ENCODE measurements at regions not wholly inside any gene's neighbourhood (a gene's known extent, or its start where the extent isn't known, plus 50 kb on each side); places are given as distances from the start of the nearest gene placed in this dataset.

DNA sequence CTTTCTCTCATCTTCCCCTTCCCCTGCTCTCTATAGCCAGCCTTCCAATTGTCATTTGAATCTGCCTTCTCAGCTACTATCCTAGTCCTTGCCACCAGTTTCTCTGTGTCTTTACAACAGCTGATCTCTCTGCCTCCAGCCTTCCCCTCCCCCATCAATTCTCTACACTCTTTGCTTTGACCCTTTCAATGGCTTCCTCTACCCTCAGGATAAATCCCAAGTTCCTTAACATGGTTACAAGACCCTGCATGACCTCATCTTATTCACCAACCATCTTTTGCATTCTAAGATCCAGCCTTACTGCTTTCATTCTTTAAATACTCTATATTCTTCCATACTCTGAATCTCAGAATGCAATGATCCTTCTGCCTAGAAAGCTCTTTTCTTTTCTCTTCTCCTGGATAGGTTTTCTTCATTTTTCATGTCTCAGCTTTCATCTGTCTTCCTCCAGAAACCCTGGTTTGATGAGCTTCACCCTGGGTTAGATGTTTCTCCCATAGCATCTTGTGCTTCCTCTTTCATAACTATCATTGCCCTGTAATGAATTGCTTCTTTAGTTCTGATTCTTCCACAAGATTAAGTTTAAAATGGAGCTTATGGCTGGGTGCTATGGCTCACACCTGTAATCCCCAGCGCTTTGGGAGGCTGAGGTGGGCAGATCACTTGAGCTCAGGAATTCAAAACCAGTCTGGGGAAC, 58.6 kb upstream of the ZSWIM6 start:
- Histone ChIP-seq H3K36me3 (replicated peaks in 1 of 2; ENCODE audit: control insufficient read depth in 1 of 2, insufficient read depth in 2 of 2, low read length in 2 of 2) (no peaks in the 10 kb centered on the region), H4K20me1 (ENCODE audit: insufficient read depth, low read length) (no peaks in the 10 kb centered on the region), H3K9me3 (replicated peaks in 1 of 2; ENCODE audit: control insufficient read depth in 1 of 2, insufficient read depth in 1 of 2, low read length in 2 of 2) (no peaks in the 10 kb centered on the region), H3K9ac (ENCODE audit: insufficient read depth, low read length, poor library complexity, severe bottlenecking) (no peak overlapping the region), H2AFZ (ENCODE audit: insufficient read depth, low read depth, low read length, poor library complexity, severe bottlenecking) (peak overlapping the region; percentile 34), H3K79me2 (ENCODE audit: insufficient read depth, low read length) (no peaks in the 10 kb centered on the region), H3K4me2 (replicated peaks; ENCODE audit: extremely low read depth, low read length, poor library complexity, severe bottlenecking) (peak overlapping the region; percentile 4), H3K27ac (ENCODE audit: low read depth in 1 of 2, low read length in 2 of 2) (peak overlapping the region in 1 of 2 donors; percentile 94), H3K27me3 (ENCODE audit: control insufficient read depth in 2 of 2, insufficient read depth in 2 of 2, low read length in 2 of 2) (no peaks in the 10 kb centered on the region), H3K4me1 (ENCODE audit: control insufficient read depth in 1 of 2, insufficient read depth in 2 of 2, low read length in 2 of 2) (peaks cover 90 to 91% of the 10 kb centered on the region in 2 donors), H3K4me3 (replicated peaks in 1 of 3; ENCODE audit: low read depth in 2 of 3, low read length in 3 of 3) (peak overlapping the region in 1 of 3 experiments; percentile 2)
- no peak overlapping the region for H3K27ac Mint-ChIP-seq
- peaks cover 0 to 2% of the 10 kb centered on the region in 2 donors for H3K36me3 Mint-ChIP-seq
- no peak for DNase-seq
- H3K4me3 Mint-ChIP-seq = no peak overlapping the region
- TF ChIP-seq, protein P1, sequence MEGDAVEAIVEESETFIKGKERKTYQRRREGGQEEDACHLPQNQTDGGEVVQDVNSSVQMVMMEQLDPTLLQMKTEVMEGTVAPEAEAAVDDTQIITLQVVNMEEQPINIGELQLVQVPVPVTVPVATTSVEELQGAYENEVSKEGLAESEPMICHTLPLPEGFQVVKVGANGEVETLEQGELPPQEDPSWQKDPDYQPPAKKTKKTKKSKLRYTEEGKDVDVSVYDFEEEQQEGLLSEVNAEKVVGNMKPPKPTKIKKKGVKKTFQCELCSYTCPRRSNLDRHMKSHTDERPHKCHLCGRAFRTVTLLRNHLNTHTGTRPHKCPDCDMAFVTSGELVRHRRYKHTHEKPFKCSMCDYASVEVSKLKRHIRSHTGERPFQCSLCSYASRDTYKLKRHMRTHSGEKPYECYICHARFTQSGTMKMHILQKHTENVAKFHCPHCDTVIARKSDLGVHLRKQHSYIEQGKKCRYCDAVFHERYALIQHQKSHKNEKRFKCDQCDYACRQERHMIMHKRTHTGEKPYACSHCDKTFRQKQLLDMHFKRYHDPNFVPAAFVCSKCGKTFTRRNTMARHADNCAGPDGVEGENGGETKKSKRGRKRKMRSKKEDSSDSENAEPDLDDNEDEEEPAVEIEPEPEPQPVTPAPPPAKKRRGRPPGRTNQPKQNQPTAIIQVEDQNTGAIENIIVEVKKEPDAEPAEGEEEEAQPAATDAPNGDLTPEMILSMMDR (IDR thresholded peaks at IDR 0.05) = no peak
- intact Hi-C loops (cut with micrococcal nuclease) = no loop called here
- peaks cover 27% of the 10 kb centered on the region for H3K4me1 Mint-ChIP-seq
- H3K27me3 Mint-ChIP-seq (ENCODE audit: low read depth in 3 of 3) = peaks cover 0 to 9% (median 0%) of the 10 kb centered on the region in 3 donors
- WGBS (ENCODE audit: insufficient coverage) = no CpG with 5 or more reads among the region's 1 CpG
- H3K9me3 Mint-ChIP-seq = no peaks in the 10 kb centered on the region

GRCh38 chr5:61274511-61274911, 57.5 kb upstream of the ZSWIM6 start:
- Histone ChIP-seq H3K4me2 (replicated peaks; ENCODE audit: extremely low read depth, low read length, poor library complexity, severe bottlenecking) (no peak overlapping the region), H3K79me2 (ENCODE audit: insufficient read depth, low read length) (no peaks in the 10 kb centered on the region), H3K9me3 (replicated peaks in 1 of 2; ENCODE audit: control insufficient read depth in 1 of 2, insufficient read depth in 1 of 2, low read length in 2 of 2) (no peaks in the 10 kb centered on the region), H3K9ac (ENCODE audit: insufficient read depth, low read length, poor library complexity, severe bottlenecking) (no peak overlapping the region), H4K20me1 (ENCODE audit: insufficient read depth, low read length) (no peaks in the 10 kb centered on the region), H3K27me3 (ENCODE audit: control insufficient read depth in 2 of 2, insufficient read depth in 2 of 2, low read length in 2 of 2) (no peaks in the 10 kb centered on the region), H3K4me1 (ENCODE audit: control insufficient read depth in 1 of 2, insufficient read depth in 2 of 2, low read length in 2 of 2) (peaks cover 89 to 91% of the 10 kb centered on the region in 2 donors), H3K27ac (ENCODE audit: low read depth in 1 of 2, low read length in 2 of 2) (peak overlapping the region; percentile 94 to 95), H2AFZ (ENCODE audit: insufficient read depth, low read depth, low read length, poor library complexity, severe bottlenecking) (no peak overlapping the region), H3K4me3 (replicated peaks in 1 of 3; ENCODE audit: low read depth in 2 of 3, low read length in 3 of 3) (no peak overlapping the region), H3K36me3 (replicated peaks in 1 of 2; ENCODE audit: control insufficient read depth in 1 of 2, insufficient read depth in 2 of 2, low read length in 2 of 2) (no peaks in the 10 kb centered on the region)
- intact Hi-C loops (cut with micrococcal nuclease) = no loop called here
- no peak overlapping the region for H3K4me3 Mint-ChIP-seq
- no peak for DNase-seq
- peaks cover 0 to 6% (median 0%) of the 10 kb centered on the region in 3 donors for H3K27me3 Mint-ChIP-seq (ENCODE audit: low read depth in 3 of 3)
- peaks cover 16% of the 10 kb centered on the region for H3K4me1 Mint-ChIP-seq
- no peaks in the 10 kb centered on the region for H3K9me3 Mint-ChIP-seq
- H3K36me3 Mint-ChIP-seq = peaks cover 0 to 2% of the 10 kb centered on the region in 2 donors
- no peak overlapping the region for H3K27ac Mint-ChIP-seq
- TF ChIP-seq, protein P1 (IDR thresholded peaks at IDR 0.05) = no peak

Data from CD14-positive monocyte (primary cell).